Activated naive CD4-positive, alpha-beta T cell treated with anti-CD3 and anti-CD28 coated beads, Interleukin-2, amount 50 U/mL, for 72 hours (primary cell): ENCODE measurements at regions not wholly inside any gene's neighbourhood (a gene's known extent, or its start where the extent isn't known, plus 50 kb on each side); places are given as distances from the start of the nearest gene placed in this dataset.
"Not testable (repeated sequence)": the region's sequence is repeated elsewhere in the genome, so short reads cannot be mapped to it uniquely, and the experiment has no call there.

Experiments used
- ATAC-seq, 2 donors: fragments of 150-1000 bp; cut with Tn5 transposase; 2 replicates each; pipeline ENCODE4 v1.10.0; 2021; ENCODE audit warnings: mild to moderate bottlenecking in 2 of 2, moderate library complexity in 2 of 2
- DNase-seq, 2 donors: peaks; one replicate each; pipeline ENCODE4 v3.0.0; 2021 to 2022; ENCODE audit warnings: low spot score in 2 of 2
- H3K27ac Mint-ChIP-seq, 2 donors: one replicate each; pipeline ENCODE4 v1.8.0; 2022; ENCODE audit warnings: mild to moderate bottlenecking in 2 of 2, mixed read lengths in 2 of 2
- H3K36me3 Mint-ChIP-seq, 2 donors: one replicate each; pipeline ENCODE4 v1.8.0; 2022; ENCODE audit warnings: mixed read lengths in 2 of 2
- H3K9me3 Mint-ChIP-seq, 2 donors: one replicate each; pipeline ENCODE4 v1.8.0; 2022; ENCODE audit warnings: mixed read lengths in 2 of 2

DNA sequence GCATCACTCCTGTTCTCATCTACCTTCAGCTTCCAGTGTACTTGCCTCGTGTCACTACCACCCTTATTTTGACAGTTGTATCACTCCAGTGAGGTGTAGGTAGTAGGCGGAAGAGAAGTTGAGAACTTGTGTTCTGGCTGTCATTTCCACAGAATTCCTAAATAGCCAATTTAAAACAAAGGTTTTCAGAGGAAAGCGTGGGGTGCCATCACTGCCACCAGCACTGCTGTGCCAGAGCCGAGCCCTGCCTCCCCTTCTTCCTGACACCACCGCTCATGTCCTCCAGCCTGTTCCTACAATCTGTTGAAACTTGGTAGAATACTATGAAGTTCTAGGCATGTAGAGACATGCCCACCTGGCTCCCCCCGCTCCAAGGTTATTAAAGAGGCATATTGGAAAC is 215.8 kb downstream of the TANC2 start:
- peaks cover 7 to 8% of the 10 kb centered on the region in 2 donors for H3K9me3 Mint-ChIP-seq
- peak overlapping the region in 1 of 2 donors; percentile 72 for H3K27ac Mint-ChIP-seq
- H3K36me3 Mint-ChIP-seq = peaks cover 7 to 8% of the 10 kb centered on the region in 2 donors
- DNase-seq (no peak), ATAC-seq (no peak)

DNA sequence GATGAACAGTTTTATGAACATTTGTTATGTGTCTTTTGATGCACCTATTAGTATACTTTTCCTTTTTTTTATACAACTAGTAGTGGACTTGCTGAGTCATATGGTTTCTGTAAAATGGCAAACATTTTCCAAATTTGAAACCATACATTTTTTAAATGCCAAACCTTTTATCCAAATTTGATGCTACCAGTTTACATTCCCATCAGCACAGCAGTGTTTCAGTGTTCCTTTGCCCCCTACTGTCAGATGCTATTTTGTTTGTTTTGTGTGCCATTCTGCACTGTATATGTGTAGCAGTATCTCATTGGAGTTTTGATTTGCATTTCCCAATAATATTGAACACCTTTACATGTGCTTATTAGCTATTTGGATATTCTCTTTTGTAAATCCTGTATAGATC is 219.4 kb downstream of the TANC2 start:
- DNase-seq = no peak
- no peak for ATAC-seq
- Mint-ChIP-seq H3K36me3 (peaks cover 7 to 8% of the 10 kb centered on the region in 2 donors), H3K27ac (no peak overlapping the region), H3K9me3 (peaks cover 10 to 13% of the 10 kb centered on the region in 2 donors)

DNA sequence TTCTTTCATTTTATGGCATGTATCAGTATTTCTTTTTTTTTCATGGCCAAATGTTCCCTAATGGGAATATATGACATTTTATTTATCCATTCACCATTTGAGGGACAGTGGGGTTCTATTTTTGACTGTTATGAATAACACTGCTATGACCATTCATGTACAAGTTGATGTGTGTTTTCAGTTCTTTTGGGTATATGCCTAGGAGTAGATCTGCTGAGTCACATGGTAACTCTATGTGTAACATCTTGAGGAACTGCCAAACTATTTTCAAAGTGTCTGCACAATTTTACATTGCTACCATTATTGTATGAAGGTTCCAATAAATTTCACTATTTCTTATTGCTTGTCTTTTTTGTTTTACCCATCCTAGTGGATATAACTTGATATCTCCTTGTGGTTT is 223.0 kb downstream of the TANC2 start:
- DNase-seq (no peak), ATAC-seq (no peak)
- H3K36me3 Mint-ChIP-seq = no peaks in the 10 kb centered on the region
- H3K27ac Mint-ChIP-seq = no peak overlapping the region
- H3K9me3 Mint-ChIP-seq = peaks cover 4 to 7% of the 10 kb centered on the region in 2 donors

DNA sequence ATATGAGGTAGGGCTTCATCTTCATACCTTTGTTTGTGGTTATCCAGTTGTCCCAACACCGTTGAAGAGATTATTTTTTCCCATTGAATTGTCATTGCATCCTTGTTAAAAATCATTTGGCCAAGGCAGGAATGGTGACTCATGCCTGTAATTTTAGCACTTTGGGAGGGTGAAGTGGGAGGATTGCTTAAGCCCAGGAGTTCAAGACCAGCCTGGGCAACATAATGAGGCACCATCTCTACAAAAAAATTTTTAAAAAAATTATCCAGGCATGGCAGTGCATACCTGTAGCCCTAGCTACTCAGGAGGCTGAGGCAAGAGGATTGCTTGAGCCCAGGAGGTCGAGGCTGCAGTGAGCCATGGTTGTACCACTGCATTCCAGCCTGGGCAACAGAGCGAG is 223.9 kb downstream of the TANC2 start:
- Mint-ChIP-seq H3K9me3 (peaks cover 4 to 7% of the 10 kb centered on the region in 2 donors), H3K36me3 (no peaks in the 10 kb centered on the region), H3K27ac (no peak overlapping the region)
- no peak for DNase-seq
- ATAC-seq = no peak

DNA sequence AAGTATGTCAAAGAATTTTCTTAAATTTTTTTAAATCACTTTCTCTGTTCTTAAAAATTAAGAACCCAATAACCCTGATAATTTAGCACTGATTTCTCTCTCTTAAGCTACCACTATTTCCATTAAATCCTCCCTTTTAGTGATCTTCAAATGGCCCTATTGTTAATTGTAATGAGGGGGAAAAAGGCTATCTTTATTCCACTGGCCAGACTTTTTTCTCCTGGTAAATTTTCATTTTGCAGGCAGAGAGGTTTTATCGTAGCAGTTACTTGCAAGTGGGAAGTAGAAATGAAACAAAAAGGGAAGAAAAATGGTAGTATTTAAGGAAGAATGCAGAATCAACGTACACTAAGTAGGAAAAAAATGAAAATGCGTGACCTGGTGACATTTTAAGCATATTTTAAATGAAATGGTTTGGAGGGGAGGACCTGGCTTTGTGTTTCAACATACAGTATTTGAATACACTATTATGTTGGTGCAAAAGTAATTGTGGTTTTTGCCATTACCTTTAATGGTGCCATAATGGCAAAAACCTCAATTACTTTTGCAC is 224.9 kb downstream of the TANC2 start:
- ATAC-seq = no peak
- DNase-seq = no peak
- Mint-ChIP-seq H3K9me3 (peaks cover 4 to 7% of the 10 kb centered on the region in 2 donors), H3K36me3 (no peaks in the 10 kb centered on the region), H3K27ac (no peak overlapping the region)

DNA sequence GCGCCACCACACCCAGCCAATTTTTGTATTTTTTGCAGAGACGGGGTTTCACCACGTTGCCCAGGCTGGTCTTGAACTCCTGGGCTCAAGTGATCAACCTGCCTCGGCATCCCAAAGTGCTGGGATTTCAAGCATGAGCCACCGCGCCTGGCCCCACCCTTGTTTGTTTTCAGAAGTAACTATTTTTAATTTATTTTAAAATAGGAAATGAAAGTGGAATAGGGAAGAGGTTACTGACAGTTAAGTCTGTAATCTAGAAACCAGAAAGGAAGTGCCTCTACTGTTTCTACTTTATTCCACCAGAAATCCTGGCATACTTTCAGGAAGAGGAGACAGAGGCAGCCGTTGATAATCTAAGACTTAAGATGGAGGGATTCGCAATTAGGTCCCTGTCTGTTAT is 225.6 kb downstream of the TANC2 start:
- peaks cover 4 to 7% of the 10 kb centered on the region in 2 donors for H3K9me3 Mint-ChIP-seq
- no peak overlapping the region for H3K27ac Mint-ChIP-seq
- no peaks in the 10 kb centered on the region for H3K36me3 Mint-ChIP-seq
- DNase-seq (no peak), ATAC-seq (no peak)

DNA sequence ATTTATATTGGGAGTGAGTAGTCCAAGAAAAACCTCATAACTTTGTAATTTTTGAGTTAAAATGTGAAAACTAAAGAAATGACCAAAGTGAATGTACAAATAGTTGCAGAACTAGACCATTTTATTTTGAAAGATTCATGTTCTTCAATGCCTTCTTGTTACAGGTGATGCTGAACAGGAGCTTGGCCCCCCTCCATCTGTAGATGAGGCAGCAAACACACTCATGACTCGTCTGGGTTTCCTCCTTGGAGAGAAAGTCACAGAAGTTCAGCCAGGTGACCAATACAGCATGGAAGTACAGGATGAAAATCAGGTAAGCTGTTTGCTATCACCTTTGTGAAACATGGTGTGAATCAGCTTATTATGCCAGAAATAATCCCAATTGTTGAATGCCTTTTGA is 227.8 kb downstream of the TANC2 start:
- H3K36me3 Mint-ChIP-seq = no peaks in the 10 kb centered on the region
- no peak for DNase-seq
- peaks cover 0 to 2% of the 10 kb centered on the region in 2 donors for H3K9me3 Mint-ChIP-seq
- ATAC-seq = no peak
- no peak overlapping the region for H3K27ac Mint-ChIP-seq

DNA sequence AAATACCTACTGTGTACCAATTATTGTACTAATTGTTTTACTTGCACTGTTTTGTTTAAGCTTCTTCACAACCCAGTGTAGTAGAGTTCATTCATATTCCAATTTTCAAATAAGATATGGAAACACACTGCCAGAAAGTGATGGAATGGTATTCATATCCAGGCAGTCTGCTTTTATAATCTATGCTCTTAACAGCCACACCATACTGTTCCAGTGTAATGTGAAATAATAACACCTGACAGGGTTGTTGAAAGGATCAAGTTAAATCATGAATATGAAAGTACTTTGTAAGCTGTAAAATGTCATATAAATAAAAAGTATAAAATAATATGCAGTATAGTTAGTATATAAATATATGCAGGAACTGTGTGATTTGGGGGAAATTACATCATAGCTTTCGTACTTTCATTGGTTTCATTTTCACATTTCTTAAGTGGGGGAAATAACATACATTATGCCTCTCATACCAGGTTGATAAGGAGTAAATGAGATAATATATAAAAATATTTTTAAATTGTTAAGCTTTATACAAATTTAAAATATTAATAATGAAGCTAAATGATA is 230.8 kb downstream of the TANC2 start:
- no peak overlapping the region for H3K27ac Mint-ChIP-seq
- ATAC-seq (no peak), DNase-seq (no peak)
- no peaks in the 10 kb centered on the region for H3K36me3 Mint-ChIP-seq
- no peaks in the 10 kb centered on the region for H3K9me3 Mint-ChIP-seq

DNA sequence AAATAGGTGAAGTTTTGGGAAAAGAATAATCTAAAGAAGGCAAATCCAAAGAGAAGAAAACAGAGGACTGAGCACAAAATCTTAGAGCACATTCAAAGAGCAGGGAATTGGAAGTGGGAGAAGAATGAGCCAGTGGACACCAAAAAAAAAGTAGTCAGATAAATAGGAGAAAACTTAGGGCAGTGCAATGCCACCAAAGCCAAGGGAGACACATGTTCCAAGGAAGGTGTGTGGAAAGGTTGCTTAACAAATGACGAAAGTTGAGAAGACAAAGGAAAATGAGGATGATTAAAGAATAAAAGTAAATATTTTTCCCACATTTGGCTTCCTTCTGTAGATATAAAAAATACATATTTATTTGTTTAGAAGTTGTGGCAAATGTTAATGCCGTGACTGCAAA is 237.6 kb downstream of the TANC2 start:
- DNase-seq = no peak
- H3K36me3 Mint-ChIP-seq = peaks cover 13 to 14% of the 10 kb centered on the region in 2 donors
- no peak overlapping the region for H3K27ac Mint-ChIP-seq
- no peak for ATAC-seq
- peaks cover 5 to 12% of the 10 kb centered on the region in 2 donors for H3K9me3 Mint-ChIP-seq

DNA sequence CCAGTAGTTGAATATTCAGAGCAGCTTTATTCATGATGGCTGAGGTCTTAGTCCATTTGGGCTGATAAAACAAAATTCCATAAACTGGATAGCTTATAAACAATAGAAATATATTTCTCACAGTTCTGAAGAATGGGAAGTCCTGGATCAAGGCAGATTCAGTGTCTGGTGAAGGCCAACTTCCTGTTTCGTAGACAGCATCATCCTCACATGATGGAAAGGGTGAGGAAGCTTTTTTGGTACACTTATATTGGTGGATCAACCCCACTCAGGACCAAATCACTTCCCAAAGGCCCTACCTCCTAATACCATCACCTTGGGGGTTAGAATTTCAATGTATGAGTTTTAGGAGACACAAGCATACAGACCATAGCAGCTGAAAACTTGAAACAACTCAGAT is 224.2 kb downstream of the CYB561 start:
- ATAC-seq = no peak
- H3K36me3 Mint-ChIP-seq = no peaks in the 10 kb centered on the region
- no peak for DNase-seq
- H3K27ac Mint-ChIP-seq = no peak overlapping the region
- no peaks in the 10 kb centered on the region for H3K9me3 Mint-ChIP-seq

DNA sequence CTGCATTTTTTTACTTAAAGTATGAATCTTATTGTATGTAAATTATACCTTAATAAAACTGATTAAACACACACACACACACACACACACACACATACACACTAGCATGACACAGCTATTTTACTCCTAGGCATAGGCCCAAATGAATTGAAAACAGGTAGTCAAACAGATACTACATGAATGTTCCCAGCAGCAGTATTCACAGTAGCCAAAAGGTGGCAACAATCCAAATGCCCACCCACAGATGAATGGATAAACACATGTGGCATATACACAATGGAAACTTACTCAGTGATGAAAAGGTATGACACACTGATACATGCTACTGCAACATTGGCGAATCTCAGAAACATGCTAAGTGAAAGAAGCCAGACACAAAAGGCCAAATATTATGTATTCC is 223.5 kb downstream of the CYB561 start:
- Mint-ChIP-seq H3K9me3 (no peaks in the 10 kb centered on the region), H3K36me3 (no peaks in the 10 kb centered on the region), H3K27ac (no peak overlapping the region)
- DNase-seq = no peak
- peak; percentile 44 to 81 for ATAC-seq

DNA sequence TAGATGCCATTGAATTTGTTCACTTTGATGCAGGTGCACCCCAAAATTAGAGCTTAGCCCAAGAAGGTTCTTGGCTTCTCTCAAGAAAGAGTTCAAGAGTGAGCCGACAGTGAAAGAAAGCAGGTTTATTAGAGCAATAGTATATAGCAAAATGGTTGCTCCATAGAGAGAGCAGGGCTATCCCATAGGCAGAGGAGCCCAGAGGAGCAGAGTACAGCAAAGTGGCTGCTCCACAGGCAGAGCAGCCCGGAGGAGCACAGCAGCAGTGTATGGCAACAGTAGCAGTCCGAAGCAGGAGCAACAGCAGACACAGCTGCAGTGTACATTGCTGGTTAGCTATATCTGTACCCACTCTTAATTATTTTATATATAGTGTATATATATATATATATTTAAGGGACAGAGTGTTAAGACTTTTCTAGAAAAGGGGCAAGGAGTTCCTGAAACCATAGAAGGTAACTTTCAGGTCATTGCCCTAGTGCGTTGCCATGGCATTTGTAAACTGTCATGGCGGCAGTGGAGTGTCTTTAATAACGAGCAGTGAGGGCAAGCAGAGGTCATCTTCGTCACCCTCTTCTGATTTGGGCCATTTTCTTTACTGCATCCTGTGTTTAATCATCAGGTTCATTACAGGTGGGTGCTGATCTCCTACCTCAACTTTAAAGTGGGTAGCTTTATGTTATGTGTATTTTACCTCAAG is 222.7 kb downstream of the CYB561 start:
- Mint-ChIP-seq H3K27ac (no peak overlapping the region), H3K36me3 (no peaks in the 10 kb centered on the region), H3K9me3 (peaks cover 0 to 3% of the 10 kb centered on the region in 2 donors)
- ATAC-seq (no peak), DNase-seq (no peak)

DNA sequence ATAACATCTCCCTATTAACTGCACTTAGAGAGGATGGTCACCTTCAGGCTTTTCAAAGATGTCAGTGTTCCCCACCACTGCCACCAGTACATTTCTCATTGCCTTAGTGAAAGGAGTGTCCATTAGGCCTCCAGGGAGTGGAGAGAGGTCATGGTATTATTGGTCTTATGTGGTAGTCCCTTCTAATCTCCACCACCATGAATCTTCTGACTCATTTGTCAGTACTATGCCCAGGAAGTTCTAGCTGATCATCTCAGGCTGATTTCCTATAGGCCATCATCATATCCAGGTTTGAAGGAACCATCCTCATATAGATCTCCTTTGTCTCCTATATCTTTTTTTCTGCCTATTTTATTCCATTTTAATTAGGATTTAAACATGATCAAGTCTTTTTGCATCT is 221.5 kb downstream of the CYB561 start:
- no peaks in the 10 kb centered on the region for H3K36me3 Mint-ChIP-seq
- no peak for DNase-seq

DNA sequence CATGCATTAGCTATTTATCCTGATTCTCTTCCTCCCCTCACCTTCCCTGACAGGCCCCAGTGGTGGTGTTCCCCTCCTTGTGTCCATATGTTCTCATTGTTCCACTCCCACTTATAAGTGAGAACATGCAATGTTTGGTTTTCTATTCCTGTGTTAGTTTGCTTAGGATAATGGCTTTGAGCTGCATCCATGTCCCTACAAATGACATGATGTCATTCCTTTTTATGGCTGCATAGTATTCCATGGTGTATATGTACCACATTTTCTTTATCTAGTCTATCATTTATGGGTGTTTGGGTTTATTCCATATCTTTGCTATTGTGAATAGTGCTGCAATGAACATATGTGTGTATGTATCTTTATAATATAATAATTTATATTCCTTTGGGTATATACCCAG is 219.4 kb downstream of the CYB561 start:
- not testable (repeated sequence) for DNase-seq, ATAC-seq, H3K27ac Mint-ChIP-seq
- peaks cover 14 to 16% of the 10 kb centered on the region in 2 donors for H3K9me3 Mint-ChIP-seq
- H3K36me3 Mint-ChIP-seq = peaks cover 15 to 18% of the 10 kb centered on the region in 2 donors

More for the DNA sequence above, 221.5 kb downstream of the CYB561 start:
- no peak for ATAC-seq
- Mint-ChIP-seq H3K27ac (no peak overlapping the region), H3K9me3 (peaks cover 0 to 7% of the 10 kb centered on the region in 2 donors)

DNA sequence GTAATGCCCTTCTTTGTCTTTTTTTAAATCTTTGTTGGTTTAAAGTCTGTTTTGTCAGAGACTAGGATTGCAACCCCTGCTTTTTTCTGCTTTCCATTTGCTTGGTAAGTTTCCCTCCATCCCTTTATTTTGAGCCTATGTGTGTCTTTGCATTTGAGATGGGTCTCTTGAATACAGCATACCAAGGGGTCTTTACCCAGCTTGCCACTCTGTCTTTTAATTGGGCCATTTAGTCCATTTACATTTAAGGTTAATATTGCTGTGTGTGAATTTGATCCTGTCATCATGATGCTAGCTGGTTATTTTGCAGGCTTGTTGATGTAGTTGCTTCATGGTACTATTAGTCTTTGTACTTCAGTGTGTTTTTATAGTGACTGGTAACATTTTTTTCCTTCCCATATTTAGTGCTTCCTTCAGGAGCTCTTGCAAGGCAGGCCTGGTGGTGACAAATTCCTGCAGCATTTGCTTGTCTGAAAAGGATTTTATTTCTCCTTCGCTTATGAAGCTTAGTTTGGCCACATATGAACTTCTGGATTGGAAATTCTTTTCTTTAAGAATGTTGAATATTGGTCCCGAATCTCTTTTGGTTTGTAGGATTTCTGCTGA is 215.0 kb downstream of the CYB561 start:
- not testable (repeated sequence) for H3K27ac Mint-ChIP-seq, ATAC-seq, DNase-seq
- H3K9me3 Mint-ChIP-seq = peaks cover 18 to 19% of the 10 kb centered on the region in 2 donors
- H3K36me3 Mint-ChIP-seq = peaks cover 15 to 25% of the 10 kb centered on the region in 2 donors

DNA sequence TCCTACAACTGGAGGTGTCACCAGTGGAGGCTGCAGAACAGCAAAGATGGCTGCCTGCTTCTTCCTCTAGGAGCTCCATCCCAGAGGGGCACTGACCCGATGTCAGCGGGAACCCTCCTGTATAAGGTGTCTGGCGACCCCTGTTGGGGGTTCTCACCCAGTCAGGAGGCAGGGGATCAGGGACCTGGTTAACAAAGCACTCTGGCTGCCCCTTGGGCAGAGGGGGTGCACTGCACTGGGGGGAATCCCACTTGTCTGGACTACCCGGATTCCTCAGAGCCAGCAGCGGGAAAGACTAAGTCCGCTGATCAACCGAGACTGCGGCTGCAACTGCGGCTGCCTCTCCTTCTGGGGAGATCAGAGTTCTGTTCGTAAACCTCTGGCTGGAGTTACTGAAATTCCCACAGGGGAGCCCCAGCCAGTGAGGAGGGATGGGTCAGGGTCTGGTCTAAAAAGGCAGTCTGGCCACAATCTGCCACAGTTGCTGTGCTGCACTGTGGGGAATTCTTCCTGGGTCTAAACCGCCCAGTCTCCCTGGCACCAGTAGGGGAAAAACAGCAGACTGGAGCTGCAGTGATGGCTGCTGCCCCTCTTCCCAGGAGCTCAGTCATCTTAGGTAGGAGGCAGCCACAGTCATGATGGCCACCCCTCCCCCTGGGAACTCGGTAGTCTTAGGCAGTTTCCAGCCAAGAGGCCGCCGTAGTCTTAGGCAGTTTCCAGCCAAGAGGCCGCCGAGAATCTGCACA is 213.4 kb downstream of the CYB561 start:
- ATAC-seq (no peak), DNase-seq (no peak)
- H3K27ac Mint-ChIP-seq = no peak overlapping the region
- peaks cover 15 to 25% of the 10 kb centered on the region in 2 donors for H3K36me3 Mint-ChIP-seq
- H3K9me3 Mint-ChIP-seq = peaks cover 18 to 19% of the 10 kb centered on the region in 2 donors

DNA sequence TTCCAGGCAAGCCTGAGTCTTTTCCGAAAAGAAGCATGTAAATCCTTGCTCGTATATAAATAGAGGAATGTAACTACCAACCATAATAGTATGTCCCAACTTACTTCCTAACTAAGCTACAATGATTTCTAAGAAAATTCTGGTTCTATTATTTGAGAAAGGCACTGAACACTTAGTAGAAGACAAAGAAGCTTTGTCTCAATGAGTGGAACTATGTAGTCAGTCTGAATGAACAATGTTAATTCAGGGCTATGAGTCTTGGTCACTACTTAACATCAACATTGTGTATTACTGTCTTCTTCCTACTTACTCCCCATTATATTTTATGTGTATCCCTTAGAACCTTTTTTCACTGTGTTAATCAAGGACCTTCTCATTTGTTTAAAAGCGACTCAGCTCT is 206.0 kb downstream of the CYB561 start:
- Mint-ChIP-seq H3K9me3 (no peaks in the 10 kb centered on the region), H3K36me3 (peaks cover 0 to 6% of the 10 kb centered on the region in 2 donors), H3K27ac (no peak overlapping the region)
- ATAC-seq (no peak), DNase-seq (no peak)
